B cell (primary cell): ENCODE measurements at regions not wholly inside any gene's neighbourhood (a gene's known extent, or its start where the extent isn't known, plus 50 kb on each side); places are given as distances from the start of the nearest gene placed in this dataset.
"Not testable (repeated sequence)": the region's sequence is repeated elsewhere in the genome, so short reads cannot be mapped to it uniquely, and the experiment has no call there.

Source experiments
- ATAC-seq: fragments of 200-7000 bp; cut with Tn5 transposase; one replicate; pipeline ENCODE4 v1.10.0; 2021; ENCODE audit warnings: low read depth, mild to moderate bottlenecking, moderate number of reproducible peaks, moderate library complexity
- CTCF ChIA-PET: fragments of 350-600 bp; sonication (Branson Sonifier 250); formaldehyde crosslinking; loops from one replicate; lab custom pipeline; 2021; ENCODE audit warnings: antibody characterized with exemption, inconsistent platforms; lab: Charles Lee
- POLR2A ChIA-PET: fragments of 350-600 bp; sonication (Branson Sonifier 250); formaldehyde crosslinking; loops from one replicate; lab custom pipeline; 2021; ENCODE audit warnings: antibody characterized with exemption; lab: Charles Lee
- DNase-seq: peaks from one replicate; pipeline ENCODE4 v3.0.0; 2013
- H2AFZ ChIP-seq: 2 replicates; pipeline ENCODE4 v1.6.1; 2012; ENCODE audit warnings: mild to moderate bottlenecking, low read depth, low read length; ENCODE audit not compliant: insufficient read depth, poor library complexity, severe bottlenecking
- H3K27ac ChIP-seq, 2 donors: 1 replicate in 1 of 2; 2 replicates in 1 of 2; pipeline ENCODE4 v1.5.1; 2012 to 2013; ENCODE audit warnings: low read length in 2 of 2, mild to moderate bottlenecking in 2 of 2, moderate library complexity in 1 of 2
- H3K27me3 ChIP-seq, 4 experiments: fragments of 200-600 bp in 1 of 4; sonication (generic) in 1 of 4; replicated peaks in 1 of 4; 1 replicate in 2 of 4; 2 replicates in 2 of 4; pipeline versions ENCODE4 v1.6.1 to v1.7.0; 2013 to 2016; ENCODE audit warnings: low read length in 3 of 4, mild to moderate bottlenecking in 2 of 4, mixed read lengths in 1 of 4, moderate library complexity in 1 of 4; ENCODE audit not compliant: insufficient read depth in 4 of 4, control insufficient read depth in 3 of 4; ENCODE audit errors: control extremely low read depth in 1 of 4
- H3K36me3 ChIP-seq, 2 experiments: replicated peaks in 1 of 2; 1 replicate in 1 of 2; 2 replicates in 1 of 2; pipeline versions ENCODE4 v1.6.1 to v1.7.1; 2013; ENCODE audit warnings: low read length in 1 of 2; ENCODE audit not compliant: insufficient read depth in 2 of 2, control insufficient read depth in 1 of 2; ENCODE audit errors: control extremely low read depth in 1 of 2, extremely low read depth in 1 of 2
- H3K4me1 ChIP-seq, 2 donors: fragments of 200-600 bp in 1 of 2; sonication (generic) in 1 of 2; 1 replicate in 1 of 2; 2 replicates in 1 of 2; pipeline versions ENCODE4 v1.5.1 to v1.6.1; 2013 to 2017; ENCODE audit warnings: low read length in 2 of 2; ENCODE audit not compliant: control insufficient read depth in 2 of 2, insufficient read depth in 2 of 2
- H3K4me2 ChIP-seq: replicated peaks from 2 replicates; pipeline ENCODE3; 2012; ENCODE audit warnings: mild to moderate bottlenecking, low read depth, low read length; ENCODE audit not compliant: poor library complexity, severe bottlenecking
- H3K4me3 ChIP-seq, 5 experiments: fragments of 200-600 bp in 1 of 5; sonication (generic) in 1 of 5; 1 replicate in 3 of 5; 2 replicates in 2 of 5; pipeline versions ENCODE4 v1.5.1 to v1.7.0; 2011 to 2016; ENCODE audit warnings: low read length in 4 of 5, mild to moderate bottlenecking in 4 of 5, low read depth in 2 of 5, control low read depth in 1 of 5, moderate library complexity in 1 of 5; ENCODE audit not compliant: insufficient read depth in 1 of 5; ENCODE audit errors: control extremely low read depth in 1 of 5, extremely low read depth in 1 of 5
- H3K79me2 ChIP-seq: fragments of 200-600 bp; sonication (generic); one replicate; pipeline ENCODE4 v1.6.0; 2016; ENCODE audit warnings: low read length; ENCODE audit not compliant: control insufficient read depth, insufficient read depth
- H3K9ac ChIP-seq: fragments of 200-600 bp; sonication (generic); 2 replicates; pipeline ENCODE4 v1.6.1; 2017; ENCODE audit warnings: mild to moderate bottlenecking, low read length, moderate library complexity
- H3K9me3 ChIP-seq, 3 donors: one replicate each; pipeline versions ENCODE4 v1.6.1 to v1.7.1; 2013; ENCODE audit warnings: low read length in 2 of 3; ENCODE audit not compliant: control insufficient read depth in 2 of 3, insufficient read depth in 1 of 3; ENCODE audit errors: control extremely low read depth in 1 of 3
- H4K20me1 ChIP-seq: 2 replicates; pipeline ENCODE4 v1.6.0; 2012; ENCODE audit warnings: mild to moderate bottlenecking, low read length; ENCODE audit not compliant: insufficient read depth, control insufficient read depth, poor library complexity, severe bottlenecking
- H3K27ac Mint-ChIP-seq: one replicate; pipeline ENCODE4 v1.8.0; 2021; ENCODE audit warnings: mixed read lengths
- H3K27me3 Mint-ChIP-seq: one replicate; pipeline ENCODE4 v1.8.0; 2021; ENCODE audit warnings: mixed read lengths
- H3K4me1 Mint-ChIP-seq: one replicate; pipeline ENCODE4 v1.8.0; 2021; ENCODE audit warnings: mixed read lengths
- H3K4me3 Mint-ChIP-seq: one replicate; pipeline ENCODE4 v1.8.0; 2021; ENCODE audit warnings: mixed read lengths
- H3K9me3 Mint-ChIP-seq: one replicate; pipeline ENCODE4 v1.8.0; 2022; ENCODE audit warnings: mixed read lengths; ENCODE audit not compliant: insufficient read depth
- EZH2 ChIP-seq: IDR thresholded peaks from 2 replicates; pipeline ENCODE4 v1.6.1; 2012; ENCODE audit warnings: borderline replicate concordance, low read depth, mild to moderate bottlenecking, moderate library complexity, low read length; ENCODE audit not compliant: insufficient read depth, poor library complexity, severe bottlenecking
- WGBS: methylation state at CpG from one replicate; pipeline ENCODE4 v1.1.5; 2013; ENCODE audit warnings: missing lambda C conversion rate; ENCODE audit not compliant: insufficient coverage; 5-methylcytosine and 5-hydroxymethylcytosine counted together
- intact Hi-C: fragments of 100-400 bp; cut with micrococcal nuclease; formaldehyde crosslinking; loops from one replicate; pipeline ENCODE4 v1.10.0; 2022
- TF ChIP-seq, protein P1 (sequence below): fragments of 200-600 bp; IDR thresholded peaks from one replicate; pipeline ENCODE4 v1.8.0; 2022; ENCODE audit warnings: antibody characterized with exemption, mild to moderate bottlenecking

DNA sequence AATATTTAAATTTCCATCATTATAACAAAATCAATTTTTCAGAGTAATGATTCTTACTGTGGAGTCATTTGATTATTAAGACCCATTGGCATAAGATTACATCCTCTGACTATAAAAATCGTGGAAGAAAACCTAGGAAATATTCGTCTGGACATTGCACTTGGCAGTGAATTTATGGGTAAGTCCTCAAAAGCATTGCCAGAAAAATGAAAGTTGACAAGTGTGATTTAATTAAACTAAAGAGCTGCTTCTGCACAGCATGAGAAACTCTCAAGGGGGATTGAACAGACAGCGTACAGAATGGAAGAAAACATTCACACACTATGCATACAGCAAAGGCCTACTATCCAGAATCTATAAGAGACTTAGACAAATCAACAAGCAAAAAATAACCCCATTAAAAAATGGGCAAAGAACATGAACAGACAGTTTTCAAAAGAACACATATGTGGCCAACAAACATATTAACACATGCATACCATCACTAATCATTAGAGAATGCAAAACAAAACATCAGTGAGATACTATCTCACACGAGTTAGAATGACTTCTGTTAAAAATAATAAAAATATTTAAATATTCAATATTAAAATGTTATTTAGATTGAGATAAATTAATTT lies 111.4 kb downstream of the CCDC74A start:
- H3K4me1 ChIP-seq, H3K9ac ChIP-seq, H3K4me1 Mint-ChIP-seq, DNase-seq, H3K4me3 ChIP-seq, H4K20me1 ChIP-seq, ATAC-seq, CTCF ChIA-PET, H3K79me2 ChIP-seq, H3K4me2 ChIP-seq, H3K9me3 ChIP-seq, POLR2A ChIA-PET, H2AFZ ChIP-seq, H3K27me3 ChIP-seq, H3K9me3 Mint-ChIP-seq, H3K27ac Mint-ChIP-seq, H3K27ac ChIP-seq, H3K27me3 Mint-ChIP-seq, intact Hi-C loops, H3K36me3 ChIP-seq, H3K4me3 Mint-ChIP-seq: not testable (repeated sequence)
- WGBS = 82% methylated on average over 2 of the region's 4 CpGs

DNA sequence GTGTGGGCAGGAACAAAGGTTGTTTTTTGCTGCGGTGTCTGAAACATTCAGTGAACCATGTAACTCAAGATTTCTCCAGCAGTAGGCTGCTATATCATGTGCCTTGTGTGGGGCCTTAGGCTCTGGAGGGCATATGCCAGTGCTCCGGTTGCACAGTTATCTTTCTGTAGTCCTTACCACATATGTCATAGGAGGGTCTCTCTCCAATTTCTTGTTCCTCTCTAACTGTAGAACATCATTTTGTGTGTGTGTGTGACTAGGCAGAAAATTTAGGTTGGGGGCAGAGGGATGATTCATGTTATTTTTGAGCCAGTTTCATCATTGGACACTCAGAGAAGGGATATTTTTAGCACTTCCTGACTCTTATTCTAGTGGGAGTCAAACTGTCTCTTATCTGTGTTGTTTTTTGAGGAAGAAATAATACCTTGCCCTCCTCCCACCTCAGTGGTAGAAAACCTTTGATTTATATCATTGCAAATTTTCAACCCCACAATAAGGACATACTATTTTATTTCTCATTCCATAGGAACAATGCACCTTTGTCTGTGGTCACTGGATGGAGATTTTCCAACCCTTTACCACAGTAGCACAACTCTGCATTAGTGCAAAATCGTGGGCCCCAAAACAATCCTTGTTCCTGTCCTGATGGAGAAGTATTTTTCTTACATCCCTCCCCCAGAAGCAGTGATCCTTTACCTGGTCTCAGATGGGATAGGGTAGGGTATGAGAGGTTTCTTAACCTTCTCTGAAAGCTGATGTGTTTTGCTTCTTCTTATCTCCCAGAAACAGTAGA lies 113.9 kb downstream of the CCDC74A start:
- H3K4me1 Mint-ChIP-seq = no peaks in the 10 kb centered on the region
- H3K27ac ChIP-seq = no peak overlapping the region
- POLR2A ChIA-PET = no interaction called here
- no peaks in the 10 kb centered on the region for H3K9me3 Mint-ChIP-seq
- DNase-seq = no peak
- no peak overlapping the region for H3K4me3 ChIP-seq
- H3K27me3 ChIP-seq = peaks cover 0 to 8% (median 0%) of the 10 kb centered on the region in 4 experiments
- intact Hi-C loops = no loop called here
- H3K4me3 Mint-ChIP-seq = no peak overlapping the region
- TF ChIP-seq, protein P1, sequence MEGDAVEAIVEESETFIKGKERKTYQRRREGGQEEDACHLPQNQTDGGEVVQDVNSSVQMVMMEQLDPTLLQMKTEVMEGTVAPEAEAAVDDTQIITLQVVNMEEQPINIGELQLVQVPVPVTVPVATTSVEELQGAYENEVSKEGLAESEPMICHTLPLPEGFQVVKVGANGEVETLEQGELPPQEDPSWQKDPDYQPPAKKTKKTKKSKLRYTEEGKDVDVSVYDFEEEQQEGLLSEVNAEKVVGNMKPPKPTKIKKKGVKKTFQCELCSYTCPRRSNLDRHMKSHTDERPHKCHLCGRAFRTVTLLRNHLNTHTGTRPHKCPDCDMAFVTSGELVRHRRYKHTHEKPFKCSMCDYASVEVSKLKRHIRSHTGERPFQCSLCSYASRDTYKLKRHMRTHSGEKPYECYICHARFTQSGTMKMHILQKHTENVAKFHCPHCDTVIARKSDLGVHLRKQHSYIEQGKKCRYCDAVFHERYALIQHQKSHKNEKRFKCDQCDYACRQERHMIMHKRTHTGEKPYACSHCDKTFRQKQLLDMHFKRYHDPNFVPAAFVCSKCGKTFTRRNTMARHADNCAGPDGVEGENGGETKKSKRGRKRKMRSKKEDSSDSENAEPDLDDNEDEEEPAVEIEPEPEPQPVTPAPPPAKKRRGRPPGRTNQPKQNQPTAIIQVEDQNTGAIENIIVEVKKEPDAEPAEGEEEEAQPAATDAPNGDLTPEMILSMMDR = no peak
- no peak for TF ChIP-seq EZH2
- H3K4me2 ChIP-seq = no peak overlapping the region
- no peaks in the 10 kb centered on the region for H3K79me2 ChIP-seq
- H3K4me1 ChIP-seq = no peaks in the 10 kb centered on the region
- 88% methylated on average over 1 of the region's 3 CpGs for WGBS
- H3K36me3 ChIP-seq = no peaks in the 10 kb centered on the region
- H3K27me3 Mint-ChIP-seq = peaks cover 18% of the 10 kb centered on the region
- H3K9me3 ChIP-seq = peaks cover 0 to 4% (median 0%) of the 10 kb centered on the region in 3 donors
- no peak overlapping the region for H3K9ac ChIP-seq
- no peaks in the 10 kb centered on the region for H4K20me1 ChIP-seq
- CTCF ChIA-PET = no interaction called here
- H2AFZ ChIP-seq = no peak overlapping the region
- no peak for ATAC-seq
- no peak overlapping the region for H3K27ac Mint-ChIP-seq

DNA sequence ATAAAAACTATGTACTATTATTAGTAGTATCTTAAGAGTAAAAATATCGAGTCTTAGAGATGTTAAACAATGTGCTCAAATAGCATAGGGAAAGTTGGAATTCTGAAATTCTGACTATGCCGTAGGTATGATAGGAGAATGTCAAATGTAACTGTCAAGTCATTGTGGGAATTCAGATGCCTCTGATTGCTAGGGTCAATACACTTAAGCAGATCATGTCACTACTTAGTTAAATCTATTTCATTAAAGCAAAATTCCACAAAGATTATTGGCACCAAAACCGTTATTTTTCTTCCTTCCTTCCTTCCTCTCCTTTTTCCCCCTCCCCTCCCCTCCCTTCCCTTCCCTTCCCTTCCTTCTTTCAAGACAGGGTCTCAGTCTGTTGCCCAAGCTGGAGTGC lies 115.5 kb downstream of the CCDC74A start:
- H3K4me3 Mint-ChIP-seq, H3K4me1 Mint-ChIP-seq, CTCF ChIA-PET, H3K27ac Mint-ChIP-seq, H3K36me3 ChIP-seq, POLR2A ChIA-PET, H3K27ac ChIP-seq, intact Hi-C loops, ATAC-seq, H4K20me1 ChIP-seq, DNase-seq, H3K79me2 ChIP-seq, H3K4me1 ChIP-seq, H3K9ac ChIP-seq, H3K9me3 ChIP-seq, H3K4me3 ChIP-seq, H3K4me2 ChIP-seq, H3K9me3 Mint-ChIP-seq, H2AFZ ChIP-seq: not testable (repeated sequence)
- 38% methylated on average over 1 of the region's 3 CpGs for WGBS
- H3K27me3 Mint-ChIP-seq = peaks cover 22% of the 10 kb centered on the region
- peaks cover 0 to 13% (median 0%) of the 10 kb centered on the region in 4 experiments for H3K27me3 ChIP-seq
